A673 (cell line): ENCODE measurements at regions not wholly inside any gene's neighbourhood (a gene's known extent, or its start where the extent isn't known, plus 50 kb on each side); places are given as distances from the start of the nearest gene placed in this dataset.
"Not testable (repeated sequence)": the region's sequence is repeated elsewhere in the genome, so short reads cannot be mapped to it uniquely, and the experiment has no call there.

Experiments
- BruUV-seq: library from RNA; stranded (reverse); fragments of 400-500 nt; replicated peaks from 2 replicates; lab custom pipeline; 2021; lab: Mats Ljungman, UMichigan
- CTCF ChIA-PET: fragments of 300-600 bp; sonication (Branson Sonifier 250); formaldehyde crosslinking; loops from one replicate; lab custom pipeline; 2022; ENCODE audit warnings: antibody characterized with exemption; lab: Charles Lee
- POLR2A ChIA-PET: fragments of 300-600 bp; sonication (Branson Sonifier 250); formaldehyde crosslinking; loops from one replicate; lab custom pipeline; 2022; ENCODE audit warnings: antibody characterized with exemption; ENCODE audit not compliant: low non-redundant PET; lab: Charles Lee
- DNase-seq: peaks from one replicate; pipeline ENCODE4 v3.0.0-alpha.2; 2015; ENCODE audit warnings: low spot score
- H3K27ac ChIP-seq: fragments of 200-600 bp; sonication (generic); 2 replicates; pipeline ENCODE4 v1.5.1; 2016; ENCODE audit warnings: mixed run types, low read depth, mild to moderate bottlenecking, mixed read lengths, antibody characterized with exemption, low read length; ENCODE audit not compliant: poor library complexity, severe bottlenecking
- H3K27me3 ChIP-seq: fragments of 200-600 bp; sonication (generic); replicated peaks from 2 replicates; pipeline ENCODE4 v1.6.1; 2017; ENCODE audit warnings: mixed run types, low read depth, mild to moderate bottlenecking, mixed read lengths, antibody characterized with exemption, low read length; ENCODE audit not compliant: insufficient read depth, poor library complexity
- H3K36me3 ChIP-seq: fragments of 200-600 bp; sonication (generic); 2 replicates; pipeline ENCODE4 v1.6.1; 2016; ENCODE audit warnings: mixed run types, mild to moderate bottlenecking, mixed read lengths, antibody characterized with exemption, low read length; ENCODE audit not compliant: insufficient read depth, poor library complexity, severe bottlenecking
- H3K4me1 ChIP-seq: fragments of 200-600 bp; sonication (generic); 2 replicates; pipeline ENCODE4 v1.6.1; 2017; ENCODE audit warnings: mixed run types, mild to moderate bottlenecking, mixed read lengths, antibody characterized with exemption, low read length; ENCODE audit not compliant: insufficient read depth, poor library complexity, severe bottlenecking
- H3K4me3 ChIP-seq: fragments of 200-600 bp; sonication (generic); 2 replicates; pipeline ENCODE4 v1.5.1; 2016; ENCODE audit warnings: low read depth, mixed run types, mild to moderate bottlenecking, mixed read lengths, low read length; ENCODE audit not compliant: poor library complexity, severe bottlenecking
- H3K9me3 ChIP-seq: fragments of 200-600 bp; sonication (generic); 2 replicates; pipeline ENCODE4 v1.6.1; 2016; ENCODE audit warnings: mixed run types, low read depth, mild to moderate bottlenecking, mixed read lengths, antibody characterized with exemption, low read length; ENCODE audit not compliant: poor library complexity, severe bottlenecking
- CTCF ChIP-seq: fragments of 300-800, 200-600 bp; sonication (generic); conservative IDR thresholded peaks from 2 replicates; pipeline ENCODE4 v1.5.1; 2017; ENCODE audit warnings: low read depth, mild to moderate bottlenecking, antibody characterized with exemption, low read length, moderate library complexity, mixed read lengths
- EZH2 ChIP-seq: fragments of 200-600 bp; sonication (generic); IDR thresholded peaks from 2 replicates; pipeline ENCODE4 v1.6.1; 2017; ENCODE audit warnings: borderline replicate concordance, low read depth, mild to moderate bottlenecking, mixed read lengths, antibody characterized with exemption, low read length; ENCODE audit not compliant: poor library complexity, severe bottlenecking
- intact Hi-C: fragments of 100-400 bp; cut with micrococcal nuclease; formaldehyde crosslinking; loops from one replicate; pipeline ENCODE4 v1.10.0; 2022; ENCODE audit not compliant: unreplicated experiment

- Histone ChIP-seq H3K27me3 (no peaks in the 10 kb centered on the region), H3K9me3 (peaks cover 10% of the 10 kb centered on the region), H3K27ac (no peak overlapping the region), H3K36me3 (no peaks in the 10 kb centered on the region), H3K4me1 (no peaks in the 10 kb centered on the region), H3K4me3 (no peak overlapping the region)
- BruUV-seq = no TSS peak
- ChIA-PET CTCF (no interaction called here), POLR2A (no interaction called here)
- intact Hi-C loops = no loop called here
- DNase-seq = no peak
- TF ChIP-seq EZH2 (no peak), CTCF (no peak)
Observed at GRCh38 chrX:139008185-139008584, 296.7 kb upstream of the FGF13 start.

GRCh38 chrX:139003856-139004527 is 292.5 kb upstream of the FGF13 start:
- H3K27ac ChIP-seq, DNase-seq, POLR2A ChIA-PET, H3K36me3 ChIP-seq, H3K4me3 ChIP-seq, BruUV-seq, intact Hi-C loops, H3K4me1 ChIP-seq, H3K27me3 ChIP-seq, CTCF ChIA-PET, H3K9me3 ChIP-seq: not testable (repeated sequence)

- ChIA-PET POLR2A (no interaction called here), CTCF (no interaction called here)
- Histone ChIP-seq H3K27me3 (no peaks in the 10 kb centered on the region), H3K4me1 (no peaks in the 10 kb centered on the region), H3K4me3 (no peak overlapping the region), H3K27ac (no peak overlapping the region), H3K36me3 (no peaks in the 10 kb centered on the region), H3K9me3 (no peaks in the 10 kb centered on the region)
- BruUV-seq = no TSS peak
- intact Hi-C loops = no loop called here
- no peak for TF ChIP-seq CTCF
- TF ChIP-seq EZH2 = no peak
- DNase-seq = peak; percentile 19
Observed at GRCh38 chrX:139002319-139002718, 290.8 kb upstream of the FGF13 start.

- Histone ChIP-seq H3K4me1 (no peaks in the 10 kb centered on the region), H3K27me3 (no peaks in the 10 kb centered on the region), H3K9me3 (no peaks in the 10 kb centered on the region), H3K36me3 (no peaks in the 10 kb centered on the region), H3K27ac (no peak overlapping the region), H3K4me3 (no peak overlapping the region)
- CTCF ChIA-PET = no interaction called here
- DNase-seq = no peak
- POLR2A ChIA-PET = no interaction called here
- intact Hi-C loops = no loop called here
- no TSS peak for BruUV-seq
- TF ChIP-seq EZH2 = no peak
- no peak for TF ChIP-seq CTCF
Observed at GRCh38 chrX:138996268-138996667, 284.8 kb upstream of the FGF13 start.
